HG02623 (cell line): ENCODE measurements at regions not wholly inside any gene's neighbourhood (a gene's known extent, or its start where the extent isn't known, plus 50 kb on each side); places are given as distances from the start of the nearest gene placed in this dataset.

ENCODE experiments used
- ATAC-seq: cut with Tn5 transposase; IDR thresholded peaks from one replicate; pipeline ENCODE4 v1.9.1; 2021; ENCODE audit warnings: moderate library complexity; ENCODE audit not compliant: unreplicated experiment

DNA sequence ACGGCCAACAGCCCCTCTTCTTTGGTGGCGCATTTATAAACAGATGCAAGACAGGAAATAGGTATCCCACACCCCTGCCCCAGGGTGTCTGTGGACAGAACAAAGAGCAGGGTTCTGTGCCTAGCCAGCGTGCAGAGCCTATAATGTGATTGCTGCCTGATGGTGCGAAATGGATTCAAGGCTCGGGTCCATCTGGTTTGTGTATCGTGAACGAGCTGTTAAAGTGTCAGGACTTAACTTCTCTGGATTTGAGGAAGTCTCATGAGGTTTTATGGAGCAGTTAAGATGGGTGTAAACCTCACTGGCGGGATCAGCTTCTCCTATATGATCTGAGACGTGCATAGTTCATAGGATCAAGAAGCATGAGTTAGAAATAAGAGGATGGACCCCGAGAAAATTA, 388.7 kb upstream of the TBX3 start:
- ATAC-seq: no peak

DNA sequence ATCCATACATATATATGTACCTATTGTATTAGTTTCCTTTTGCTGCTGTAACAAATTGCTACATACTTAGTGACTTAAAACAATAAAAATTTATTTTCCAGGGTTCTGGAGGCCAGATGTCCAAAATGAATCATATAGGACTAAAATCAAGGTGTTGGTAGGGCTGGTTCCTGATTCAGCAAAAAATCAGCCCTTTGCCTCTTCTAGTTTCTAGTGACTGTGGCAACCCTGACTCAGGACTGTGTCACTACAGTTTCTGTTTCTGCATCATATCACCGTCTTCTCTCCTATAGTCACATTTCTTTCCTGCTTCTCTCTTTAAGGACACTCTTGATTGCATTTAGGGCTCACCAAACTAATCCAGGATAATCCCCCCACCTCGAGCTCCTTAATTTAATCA, 386.3 kb upstream of the TBX3 start:
- ATAC-seq: no peak

- no peak for ATAC-seq
Measured at GRCh38 chr12:115064296-115064695, 380.3 kb upstream of the TBX3 start.

- ATAC-seq: no peak
Measured at GRCh38 chr12:115062741-115063140, 378.8 kb upstream of the TBX3 start.

- no peak for ATAC-seq
Measured at GRCh38 chr12:115060477-115061168, 376.6 kb upstream of the TBX3 start.

DNA sequence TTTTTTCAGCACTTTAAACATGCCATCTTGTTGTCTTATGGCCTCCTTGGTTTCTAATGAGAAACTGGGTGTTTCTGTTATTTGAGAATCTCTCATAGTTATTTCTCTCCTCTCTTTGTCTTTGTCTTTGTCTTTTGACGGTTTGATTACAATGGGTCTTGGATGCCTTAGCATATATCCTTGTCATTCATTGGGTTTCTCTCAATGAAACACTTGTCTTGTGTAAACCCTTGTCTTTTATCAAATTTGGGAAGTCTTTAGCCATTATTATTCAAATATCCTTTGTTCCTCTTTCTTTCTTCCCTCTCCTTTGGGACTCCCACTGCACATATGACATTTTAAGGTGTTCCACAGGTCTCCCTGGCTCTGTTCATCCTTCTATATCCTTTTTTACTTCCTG, 373.5 kb upstream of the TBX3 start:
- no peak for ATAC-seq

GRCh38 chr12:115051378-115051777, 367.4 kb upstream of the TBX3 start:
- ATAC-seq: no peak

- no peak for ATAC-seq
Measured at GRCh38 chr12:115049614-115050013, 365.6 kb upstream of the TBX3 start.

DNA sequence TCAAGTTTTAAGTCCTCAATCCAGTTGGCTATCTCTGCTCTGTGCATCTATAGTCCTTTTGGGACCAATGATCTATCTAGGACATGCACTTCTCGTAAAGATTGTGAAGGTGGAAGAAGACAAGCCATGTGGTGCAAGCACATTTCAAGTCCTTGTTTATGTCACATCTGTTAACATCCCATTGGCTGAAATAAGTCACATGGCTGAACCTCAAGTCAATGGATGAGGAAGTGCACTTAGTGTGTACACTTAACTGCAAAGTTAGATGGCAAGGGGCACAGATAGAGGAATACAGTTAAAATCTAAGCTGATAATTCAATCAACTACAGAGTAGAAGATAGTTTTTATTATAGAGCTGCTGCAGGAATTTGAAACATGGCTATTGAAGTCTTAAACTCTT, 362.8 kb upstream of the TBX3 start:
- ATAC-seq: no peak

- ATAC-seq: no peak
Measured at GRCh38 chr12:115044073-115044472, 360.1 kb upstream of the TBX3 start.

- no peak for ATAC-seq
Measured at GRCh38 chr12:115043079-115043478, 359.1 kb upstream of the TBX3 start.

DNA sequence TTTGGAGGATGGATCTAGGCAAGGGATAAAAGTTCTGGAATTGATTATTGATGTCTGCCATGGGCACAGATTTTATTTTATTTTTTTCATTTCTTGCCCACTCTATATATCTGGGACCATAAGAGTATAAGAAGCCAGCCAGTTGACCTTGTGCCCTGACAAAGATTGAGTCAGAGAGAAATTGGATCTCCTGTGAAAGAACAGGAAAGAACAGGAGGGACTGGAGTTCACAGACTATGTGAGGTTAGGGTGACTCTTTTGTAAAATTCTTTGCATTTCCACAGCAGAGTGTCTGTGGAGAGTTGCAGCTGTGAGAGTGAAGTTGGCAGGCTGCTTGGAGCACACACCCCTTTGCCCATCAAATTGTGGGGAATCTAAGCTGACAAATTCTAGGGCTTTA, 358.4 kb upstream of the TBX3 start:
- ATAC-seq: no peak

DNA sequence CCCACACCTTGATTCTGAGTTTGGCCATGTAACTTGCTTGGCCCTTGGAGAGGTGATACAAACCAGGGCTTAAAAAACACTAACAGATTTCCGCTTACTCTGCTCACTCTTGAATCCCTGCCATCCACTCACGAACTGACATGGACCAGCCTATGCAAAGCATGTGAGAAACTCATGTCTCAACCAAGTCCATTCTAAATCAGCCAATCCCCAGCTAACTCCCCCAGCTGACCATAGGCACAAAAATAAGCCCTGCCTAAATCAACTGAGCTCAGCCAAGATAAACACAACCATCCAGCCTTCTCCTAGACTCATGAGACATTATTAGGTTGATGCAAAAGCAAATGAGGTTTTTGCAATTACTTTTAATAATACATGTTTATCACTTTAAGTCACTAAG, 353.9 kb upstream of the TBX3 start:
- no peak for ATAC-seq

- ATAC-seq: no peak
Measured at GRCh38 chr12:115035535-115036107, 351.6 kb upstream of the TBX3 start.

GRCh38 chr12:115032521-115032920, 348.5 kb upstream of the TBX3 start:
- no peak for ATAC-seq

DNA sequence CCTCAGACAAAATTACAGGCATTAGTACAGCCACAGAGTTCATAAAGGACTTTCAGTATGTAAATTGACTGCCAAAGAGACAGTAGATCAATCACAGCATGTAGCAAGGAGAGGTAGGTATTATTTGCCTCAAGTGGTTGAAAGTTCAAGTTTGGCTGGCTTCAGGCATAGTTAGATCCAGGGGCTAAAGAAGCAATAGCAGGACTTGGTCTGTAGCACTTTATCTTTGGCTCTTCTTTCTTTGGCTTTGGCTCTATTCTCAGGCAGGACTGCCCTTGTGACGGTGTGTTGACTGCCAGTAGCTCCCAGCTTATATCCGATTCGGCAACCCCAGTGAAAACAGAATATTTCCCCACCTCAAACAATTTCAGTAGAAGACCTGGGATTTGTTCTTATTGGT, 346.0 kb upstream of the TBX3 start:
- ATAC-seq: no peak

DNA sequence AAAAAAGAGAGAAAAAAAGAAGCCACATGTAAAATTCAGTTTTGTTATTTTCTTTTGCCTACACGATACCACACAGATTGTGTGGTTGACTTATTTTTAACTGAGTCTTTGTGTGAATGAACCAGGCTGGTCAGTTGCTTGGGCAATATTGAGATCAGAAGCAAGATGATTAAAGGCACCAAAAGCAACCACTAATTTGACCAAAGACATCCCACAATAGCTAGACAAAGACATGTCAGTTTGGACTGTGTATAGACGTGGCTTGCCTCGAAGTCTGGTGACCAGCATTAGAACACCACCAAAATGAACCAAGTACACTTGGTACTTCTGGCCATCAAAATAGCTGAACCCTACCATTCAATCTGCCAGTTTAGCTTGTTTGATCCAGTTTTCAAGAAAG, 340.6 kb upstream of the TBX3 start:
- ATAC-seq: no peak

DNA sequence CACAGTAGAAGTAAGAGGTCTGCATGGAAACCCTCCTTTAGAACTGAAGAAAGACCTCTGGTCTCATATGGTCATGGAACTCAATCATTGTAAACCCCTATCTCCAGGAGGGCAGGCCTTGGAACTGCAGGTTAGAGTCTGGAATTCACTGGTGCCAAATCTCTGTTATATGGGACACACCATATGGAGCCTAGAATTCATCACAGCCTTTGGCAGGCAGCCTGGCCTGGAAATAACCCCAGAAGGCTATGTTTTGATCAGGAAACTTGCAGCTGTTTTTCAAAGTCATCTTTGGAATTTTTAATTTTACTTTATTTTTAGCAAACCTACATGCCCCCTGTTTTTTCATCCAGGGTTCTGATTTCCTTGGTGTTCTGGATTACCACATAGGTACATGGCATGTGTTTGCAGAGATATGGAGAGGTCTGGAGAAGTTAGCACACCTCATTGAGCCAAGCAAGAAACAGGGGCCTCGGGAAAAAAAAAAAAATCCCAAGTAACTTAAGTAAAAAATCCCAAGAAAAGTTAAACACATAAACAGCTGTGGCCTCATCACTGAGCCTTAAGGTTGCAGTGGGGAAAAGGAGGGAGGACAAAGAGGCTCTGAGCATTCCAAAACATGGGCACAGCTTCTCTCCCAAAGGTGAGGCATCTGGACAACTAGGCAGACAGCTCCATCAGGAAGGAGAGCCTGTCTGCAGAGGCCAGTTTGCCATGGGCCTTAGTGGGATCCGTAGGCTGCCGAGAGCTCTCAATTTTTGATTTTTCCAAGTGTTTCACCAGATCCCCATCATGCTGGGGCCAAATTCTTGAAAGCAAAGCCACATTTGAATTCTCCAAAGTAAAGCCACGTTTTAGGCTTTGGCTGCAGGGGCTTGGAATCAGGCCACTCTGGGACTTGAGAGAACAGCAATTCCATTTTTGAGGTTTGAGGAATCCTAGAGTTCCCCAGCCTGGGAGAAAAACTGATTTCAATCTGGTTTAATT, 339.6 kb upstream of the TBX3 start:
- no peak for ATAC-seq

DNA sequence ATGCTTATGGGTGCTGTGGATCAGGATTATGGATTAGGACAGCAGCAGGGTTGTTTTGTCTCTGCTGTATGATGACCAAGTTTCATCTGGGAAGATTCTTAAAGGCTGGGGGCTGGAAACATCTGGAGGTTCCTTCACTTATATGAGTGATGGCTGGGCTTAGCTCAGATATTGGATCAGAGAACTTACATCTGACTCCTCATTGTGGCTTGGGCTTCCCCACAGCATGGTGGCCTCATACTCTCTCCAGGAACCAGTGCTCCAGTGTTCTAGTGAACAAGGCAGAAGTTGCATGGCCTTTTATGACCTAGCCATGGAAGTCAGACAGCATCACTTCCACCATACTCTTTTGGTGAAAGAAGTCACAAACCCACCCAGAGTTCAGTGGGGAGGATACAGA, 336.1 kb upstream of the TBX3 start:
- no peak for ATAC-seq

DNA sequence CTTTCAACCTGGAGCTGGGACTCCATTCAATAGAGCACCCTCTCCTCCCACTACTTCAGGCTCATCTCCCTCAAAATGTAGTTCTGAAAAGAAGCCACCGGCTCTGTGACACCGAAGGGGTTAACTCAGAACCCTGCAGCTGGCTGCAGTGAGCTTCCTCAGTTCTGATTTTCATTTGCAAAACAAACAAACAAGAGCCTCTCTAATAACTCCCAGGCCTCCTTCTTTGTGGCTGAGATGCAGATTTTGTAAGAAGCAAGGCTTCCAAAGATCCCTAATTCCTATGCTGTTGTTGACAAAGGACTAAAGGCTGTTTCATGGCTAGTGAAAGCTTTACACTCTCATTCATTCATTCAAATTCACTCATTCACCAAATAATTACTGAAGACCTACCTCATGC, 333.4 kb upstream of the TBX3 start:
- no peak for ATAC-seq

GRCh38 chr12:115013236-115013981, 329.4 kb upstream of the TBX3 start:
- ATAC-seq: no peak
